IPS DF 6.9 (cell line): ENCODE measurements at regions not wholly inside any gene's neighbourhood (a gene's known extent, or its start where the extent isn't known, plus 50 kb on each side); places are given as distances from the start of the nearest gene placed in this dataset.

Source experiments
- DNase-seq: peaks from one replicate; pipeline ENCODE4 v3.0.0-alpha.2; 2013; ENCODE audit warnings: low read depth, low spot score
- H3K27ac ChIP-seq: one replicate; pipeline ENCODE4 v1.5.1; 2013; ENCODE audit warnings: low read length, control low read depth
- H3K27me3 ChIP-seq: 2 replicates; pipeline ENCODE4 v1.6.1; 2013; ENCODE audit warnings: mild to moderate bottlenecking, low read length; ENCODE audit not compliant: control insufficient read depth, insufficient read depth
- H3K36me3 ChIP-seq: 2 replicates; pipeline ENCODE4 v1.6.1; 2013; ENCODE audit warnings: low read length; ENCODE audit not compliant: control insufficient read depth, insufficient read depth
- H3K4me1 ChIP-seq: 2 replicates; pipeline ENCODE4 v1.6.1; 2013; ENCODE audit warnings: low read length; ENCODE audit not compliant: control insufficient read depth, insufficient read depth
- H3K4me3 ChIP-seq: 2 replicates; pipeline ENCODE4 v1.5.1; 2013; ENCODE audit warnings: mild to moderate bottlenecking, low read length
- H3K9me3 ChIP-seq: 2 replicates; pipeline ENCODE4 v1.6.1; 2013; ENCODE audit warnings: low read length, inconsistent platforms; ENCODE audit not compliant: control insufficient read depth, insufficient read depth
- WGBS: extraction: QIAGEN DNeasy Blood & Tissue Kit; methylation state at CpG from one replicate; pipeline ENCODE4 v1.1.7; 2013; ENCODE audit warnings: mixed read lengths, missing lambda C conversion rate; ENCODE audit not compliant: insufficient read length, insufficient coverage; 5-methylcytosine and 5-hydroxymethylcytosine counted together

- Histone ChIP-seq H3K4me1 (no peaks in the 10 kb centered on the region), H3K36me3 (no peaks in the 10 kb centered on the region), H3K4me3 (no peak overlapping the region), H3K9me3 (no peaks in the 10 kb centered on the region), H3K27ac (no peak overlapping the region), H3K27me3 (no peaks in the 10 kb centered on the region)
- no CpG with 5 or more reads among the region's 1 CpG for WGBS
- no peak for DNase-seq
Observed at GRCh38 chrX:39125834-39126233, 324.6 kb downstream of the MID1IP1 start.

GRCh38 chrX:39133971-39134370 is 332.7 kb downstream of the MID1IP1 start:
- Histone ChIP-seq H3K36me3 (no peaks in the 10 kb centered on the region), H3K4me3 (no peak overlapping the region), H3K9me3 (no peaks in the 10 kb centered on the region), H3K27me3 (no peaks in the 10 kb centered on the region), H3K4me1 (no peaks in the 10 kb centered on the region), H3K27ac (no peak overlapping the region)
- whole genome bisulfite sequencing: no CpG with 5 or more reads among the region's 2 CpGs
- no peak for DNase-seq

GRCh38 chrX:39137363-39137954 is 336.2 kb downstream of the MID1IP1 start:
- no peaks in the 10 kb centered on the region for H3K27me3 ChIP-seq
- no peaks in the 10 kb centered on the region for H3K4me1 ChIP-seq
- no peak overlapping the region for H3K27ac ChIP-seq
- H3K36me3 ChIP-seq: no peaks in the 10 kb centered on the region
- WGBS: no CpG with 5 or more reads among the region's 3 CpGs
- H3K4me3 ChIP-seq: no peak overlapping the region
- DNase-seq: no peak
- no peaks in the 10 kb centered on the region for H3K9me3 ChIP-seq

DNA sequence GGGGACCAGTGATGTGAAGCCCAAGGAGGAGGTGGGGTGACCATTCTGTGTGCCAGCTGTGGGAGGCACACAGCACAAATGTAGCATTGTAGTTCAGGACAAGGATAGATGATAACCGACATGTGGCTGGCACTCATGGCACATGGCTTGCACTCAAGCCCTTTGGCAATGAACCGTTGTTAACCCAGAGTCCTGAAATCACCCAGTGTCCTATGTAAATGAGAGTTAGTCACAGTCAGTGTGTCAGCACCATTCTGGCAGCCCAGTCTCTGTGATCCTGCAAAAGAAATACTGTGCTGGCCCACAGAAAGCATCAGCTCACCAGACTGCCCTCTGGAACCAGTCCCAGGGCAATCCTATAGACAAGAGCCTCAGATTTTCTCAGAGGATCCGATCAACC is 339.3 kb downstream of the MID1IP1 start:
- Histone ChIP-seq H3K27me3 (no peaks in the 10 kb centered on the region), H3K27ac (no peak overlapping the region), H3K4me1 (no peaks in the 10 kb centered on the region), H3K36me3 (no peaks in the 10 kb centered on the region), H3K9me3 (no peaks in the 10 kb centered on the region), H3K4me3 (no peak overlapping the region)
- DNase-seq: no peak
- no CpG with 5 or more reads among the region's 3 CpGs for WGBS

DNA sequence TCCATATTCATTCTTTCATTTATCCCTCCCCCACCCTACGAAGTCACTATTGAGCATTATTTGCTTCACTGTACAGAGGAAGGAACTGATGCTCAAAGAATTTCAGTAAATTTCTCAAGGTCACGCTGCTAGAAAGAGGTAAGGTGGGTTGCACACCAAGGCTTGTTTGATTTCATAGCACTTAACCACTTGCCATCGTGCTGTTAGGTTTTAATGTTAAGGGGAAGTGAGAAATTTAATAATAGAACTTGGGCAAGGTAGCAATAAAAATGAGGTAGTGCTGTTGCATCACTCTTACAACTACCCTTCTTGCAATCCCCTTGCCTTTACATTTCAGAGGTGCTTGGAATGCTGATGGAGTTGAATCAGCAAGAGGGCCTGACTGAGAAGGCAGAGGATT is 343.1 kb downstream of the MID1IP1 start:
- H3K4me3 ChIP-seq: no peak overlapping the region
- H3K27ac ChIP-seq: no peak overlapping the region
- no peaks in the 10 kb centered on the region for H3K27me3 ChIP-seq
- DNase-seq: no peak
- WGBS: no CpG with 5 or more reads among the region's 3 CpGs
- no peaks in the 10 kb centered on the region for H3K4me1 ChIP-seq
- H3K36me3 ChIP-seq: no peaks in the 10 kb centered on the region
- H3K9me3 ChIP-seq: no peaks in the 10 kb centered on the region

DNA sequence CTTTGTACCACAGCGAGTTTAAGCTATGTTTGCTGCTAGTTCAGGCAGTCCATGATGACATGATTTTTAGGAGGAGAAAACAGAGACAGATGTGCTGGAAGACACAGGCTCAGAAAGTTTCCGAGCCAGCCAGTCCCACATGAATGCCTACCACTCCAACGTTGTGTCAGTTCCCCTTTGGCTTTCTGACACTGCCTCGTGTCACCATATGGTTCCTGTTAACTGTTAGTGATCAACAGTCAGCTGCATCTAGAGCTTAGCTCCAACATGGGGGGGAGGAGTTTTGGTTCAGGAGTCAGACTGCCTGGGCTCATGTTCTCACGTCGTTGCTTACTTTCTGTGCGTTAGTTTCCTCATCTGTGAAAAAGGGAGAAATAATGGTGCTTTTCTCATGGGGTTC is 343.7 kb downstream of the MID1IP1 start:
- DNase-seq: no peak
- H3K4me3 ChIP-seq: no peak overlapping the region

DNA sequence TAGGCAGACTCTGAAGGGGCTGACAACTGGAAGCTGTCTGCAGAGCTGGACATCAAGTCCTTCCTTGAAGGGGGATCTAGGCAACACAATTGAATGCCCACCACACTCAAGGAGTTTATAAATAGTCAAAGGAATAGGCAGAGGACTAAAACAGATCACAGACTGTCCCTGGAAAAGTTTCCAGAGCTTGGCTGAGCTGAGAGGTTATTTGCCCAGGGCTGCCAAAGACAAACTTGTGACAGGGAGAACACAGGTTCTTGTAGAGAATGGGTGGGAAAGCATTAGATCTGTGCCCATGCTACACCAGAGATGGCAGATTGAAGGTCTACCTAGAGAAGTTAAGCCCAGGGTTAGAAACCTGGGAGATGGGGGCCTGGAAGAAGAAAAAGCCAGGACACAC is 344.6 kb downstream of the MID1IP1 start:
- Histone ChIP-seq H3K36me3 (no peaks in the 10 kb centered on the region), H3K9me3 (no peaks in the 10 kb centered on the region), H3K27ac (no peak overlapping the region), H3K27me3 (no peaks in the 10 kb centered on the region), H3K4me1 (no peaks in the 10 kb centered on the region), H3K4me3 (no peak overlapping the region)
- DNase-seq: no peak

More for the DNA sequence above, 343.7 kb downstream of the MID1IP1 start:
- H3K27ac ChIP-seq: no peak overlapping the region
- no peaks in the 10 kb centered on the region for H3K36me3 ChIP-seq
- no peaks in the 10 kb centered on the region for H3K4me1 ChIP-seq
- H3K27me3 ChIP-seq: no peaks in the 10 kb centered on the region
- no peaks in the 10 kb centered on the region for H3K9me3 ChIP-seq
- WGBS: no CpG with 5 or more reads among the region's 7 CpGs

DNA sequence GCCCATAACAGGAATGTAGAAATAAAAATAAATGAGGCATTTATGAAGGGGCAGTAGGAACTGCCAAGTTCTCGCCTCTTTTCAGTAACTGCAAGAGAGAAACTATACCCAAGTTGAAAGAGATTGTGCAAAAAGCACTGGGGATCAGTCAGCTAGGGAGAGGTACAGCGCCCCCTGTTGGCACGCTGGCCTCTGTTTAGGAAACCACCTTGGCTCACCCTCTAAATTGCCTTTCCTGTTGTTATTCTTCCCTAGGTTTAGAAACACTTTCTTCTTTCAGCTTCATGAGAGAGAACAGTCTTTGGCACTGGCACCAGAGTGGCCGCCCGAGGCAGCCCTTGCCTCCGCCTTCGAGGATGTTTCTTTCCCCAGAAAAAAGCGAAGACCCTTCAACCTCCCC is 348.5 kb downstream of the MID1IP1 start:
- H3K27me3 ChIP-seq: no peaks in the 10 kb centered on the region
- no peaks in the 10 kb centered on the region for H3K9me3 ChIP-seq
- no peaks in the 10 kb centered on the region for H3K4me1 ChIP-seq
- no peaks in the 10 kb centered on the region for H3K36me3 ChIP-seq
- H3K27ac ChIP-seq: no peak overlapping the region
- peak; percentile 43 for DNase-seq
- no peak overlapping the region for H3K4me3 ChIP-seq
- WGBS: no CpG with 5 or more reads among the region's 8 CpGs

DNA sequence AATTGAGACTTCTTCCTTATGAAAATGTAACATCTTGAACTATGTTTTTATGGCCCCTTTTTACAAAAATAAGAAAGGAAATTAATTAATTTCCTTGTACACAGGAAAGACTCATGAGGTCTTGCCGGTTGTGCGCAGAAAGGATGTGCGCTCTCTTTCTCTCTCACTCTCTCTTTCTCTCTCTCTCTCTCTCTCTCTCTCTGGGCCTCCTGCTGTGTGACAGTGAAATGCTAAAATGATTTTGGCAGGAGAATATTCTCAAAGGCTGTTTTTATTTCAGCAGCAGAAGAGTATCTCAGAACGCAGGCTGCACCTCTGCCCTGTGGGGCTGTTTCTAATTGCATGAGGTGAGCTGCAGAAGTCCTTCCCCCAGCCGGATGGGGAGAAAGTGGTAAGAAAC is 349.0 kb downstream of the MID1IP1 start:
- H3K27me3 ChIP-seq: no peaks in the 10 kb centered on the region
- no peaks in the 10 kb centered on the region for H3K36me3 ChIP-seq
- H3K9me3 ChIP-seq: no peaks in the 10 kb centered on the region
- no peaks in the 10 kb centered on the region for H3K4me1 ChIP-seq
- no peak for DNase-seq
- no peak overlapping the region for H3K27ac ChIP-seq
- no CpG with 5 or more reads among the region's 5 CpGs for WGBS
- no peak overlapping the region for H3K4me3 ChIP-seq

- H3K36me3 ChIP-seq: no peaks in the 10 kb centered on the region
- no peaks in the 10 kb centered on the region for H3K4me1 ChIP-seq
- no peak overlapping the region for H3K27ac ChIP-seq
- no peaks in the 10 kb centered on the region for H3K27me3 ChIP-seq
- no peaks in the 10 kb centered on the region for H3K9me3 ChIP-seq
- H3K4me3 ChIP-seq: no peak overlapping the region
- no CpG with 5 or more reads among the region's 5 CpGs for WGBS
- DNase-seq: no peak
Observed at GRCh38 chrX:39150621-39151020, 349.4 kb downstream of the MID1IP1 start.

DNA sequence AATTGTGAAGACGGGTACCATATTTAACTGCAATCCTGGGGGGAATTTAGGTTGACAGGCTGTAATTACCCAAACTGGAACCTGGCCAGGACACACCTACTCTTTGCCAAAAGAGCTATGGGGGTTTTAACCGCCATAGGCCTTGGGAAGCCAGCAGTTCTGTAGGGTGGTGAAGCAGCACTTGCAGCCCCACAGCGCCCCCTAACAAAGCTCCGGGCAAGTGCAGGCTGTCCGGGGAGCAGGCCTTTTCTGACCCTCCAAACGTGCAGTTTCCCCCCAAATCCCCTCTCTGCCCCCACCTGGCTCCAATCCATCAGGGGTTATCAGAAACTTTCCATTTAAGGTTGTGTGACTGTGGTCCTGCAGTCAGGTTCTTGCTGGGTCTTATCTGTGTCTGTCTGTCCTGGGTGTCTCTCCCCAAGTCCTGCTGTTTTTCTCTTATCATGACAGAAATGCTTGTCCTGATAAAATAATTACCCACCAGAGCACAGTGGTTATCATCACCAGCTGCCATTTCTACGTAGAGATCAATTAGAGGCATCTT is 350.9 kb downstream of the MID1IP1 start:
- no CpG with 5 or more reads among the region's 7 CpGs for WGBS
- Histone ChIP-seq H3K4me1 (no peaks in the 10 kb centered on the region), H3K27me3 (no peaks in the 10 kb centered on the region), H3K9me3 (no peaks in the 10 kb centered on the region), H3K4me3 (no peak overlapping the region), H3K36me3 (no peaks in the 10 kb centered on the region), H3K27ac (no peak overlapping the region)
- no peak for DNase-seq
